Fibroblast of mammary gland (primary cell): ENCODE measurements at regions not wholly inside any gene's neighbourhood (a gene's known extent, or its start where the extent isn't known, plus 50 kb on each side); places are given as distances from the start of the nearest gene placed in this dataset.

ENCODE experiments used
- DNase-seq: peaks from one replicate; pipeline ENCODE4 v3.0.0-alpha.2; 2010; ENCODE audit warnings: low read depth
- H3K4me3 ChIP-seq: 2 replicates; pipeline ENCODE4 v1.5.1; 2011; ENCODE audit warnings: low read depth, mild to moderate bottlenecking, low read length, moderate library complexity; ENCODE audit not compliant: control insufficient read depth
- TF ChIP-seq, protein P1 (sequence below): conservative IDR thresholded peaks from 2 replicates; pipeline ENCODE4 v1.5.1; 2011; ENCODE audit warnings: low read depth, low read length, inconsistent platforms; ENCODE audit not compliant: control insufficient read depth, insufficient read depth

DNA sequence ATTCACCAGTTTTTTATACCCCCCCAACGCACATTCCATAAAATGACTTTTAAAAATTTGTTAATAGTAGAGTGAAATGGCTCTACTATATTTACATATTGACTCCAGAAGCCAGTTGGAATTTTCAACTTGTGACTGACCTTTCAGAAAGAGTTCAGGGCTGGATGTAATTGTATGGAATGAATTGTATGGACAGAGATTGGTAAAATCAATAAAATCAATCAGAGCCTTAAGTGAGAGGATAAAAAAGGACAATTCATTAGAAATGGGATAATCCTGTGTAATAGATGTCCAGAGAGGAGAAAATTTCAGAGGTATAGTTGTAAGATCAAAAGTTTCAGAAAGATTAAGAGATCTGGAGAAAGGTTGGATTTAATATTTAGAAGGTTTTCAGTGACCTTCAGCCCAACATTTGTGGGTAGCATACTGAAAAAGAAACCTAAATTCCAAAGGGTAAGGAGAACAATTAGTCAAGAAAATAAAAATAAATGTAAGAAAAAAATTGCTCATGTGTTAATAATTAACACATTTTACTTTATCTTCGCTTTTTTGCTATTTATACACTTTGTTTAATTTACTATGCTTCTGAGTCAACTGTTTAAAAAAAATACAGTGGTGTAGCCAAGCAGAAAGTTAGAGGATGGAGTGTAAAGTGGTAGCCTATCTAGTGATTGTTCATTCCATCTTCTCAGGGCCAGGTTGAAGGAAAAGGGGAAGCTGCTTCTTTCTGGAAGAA is 385.4 kb upstream of the TMEFF2 start:
- no peak for DNase-seq
- TF ChIP-seq, protein P1, sequence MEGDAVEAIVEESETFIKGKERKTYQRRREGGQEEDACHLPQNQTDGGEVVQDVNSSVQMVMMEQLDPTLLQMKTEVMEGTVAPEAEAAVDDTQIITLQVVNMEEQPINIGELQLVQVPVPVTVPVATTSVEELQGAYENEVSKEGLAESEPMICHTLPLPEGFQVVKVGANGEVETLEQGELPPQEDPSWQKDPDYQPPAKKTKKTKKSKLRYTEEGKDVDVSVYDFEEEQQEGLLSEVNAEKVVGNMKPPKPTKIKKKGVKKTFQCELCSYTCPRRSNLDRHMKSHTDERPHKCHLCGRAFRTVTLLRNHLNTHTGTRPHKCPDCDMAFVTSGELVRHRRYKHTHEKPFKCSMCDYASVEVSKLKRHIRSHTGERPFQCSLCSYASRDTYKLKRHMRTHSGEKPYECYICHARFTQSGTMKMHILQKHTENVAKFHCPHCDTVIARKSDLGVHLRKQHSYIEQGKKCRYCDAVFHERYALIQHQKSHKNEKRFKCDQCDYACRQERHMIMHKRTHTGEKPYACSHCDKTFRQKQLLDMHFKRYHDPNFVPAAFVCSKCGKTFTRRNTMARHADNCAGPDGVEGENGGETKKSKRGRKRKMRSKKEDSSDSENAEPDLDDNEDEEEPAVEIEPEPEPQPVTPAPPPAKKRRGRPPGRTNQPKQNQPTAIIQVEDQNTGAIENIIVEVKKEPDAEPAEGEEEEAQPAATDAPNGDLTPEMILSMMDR: no peak

GRCh38 chr2:192578780-192579179 is 384.0 kb upstream of the TMEFF2 start:
- TF ChIP-seq, protein P1: no peak
- no peak overlapping the region for H3K4me3 ChIP-seq
- no peak for DNase-seq

More for the DNA sequence above, 385.4 kb upstream of the TMEFF2 start:
- H3K4me3 ChIP-seq: no peak overlapping the region

GRCh38 chr2:192577706-192578105 is 383.0 kb upstream of the TMEFF2 start:
- TF ChIP-seq, protein P1: no peak
- no peak overlapping the region for H3K4me3 ChIP-seq
- DNase-seq: no peak

DNA sequence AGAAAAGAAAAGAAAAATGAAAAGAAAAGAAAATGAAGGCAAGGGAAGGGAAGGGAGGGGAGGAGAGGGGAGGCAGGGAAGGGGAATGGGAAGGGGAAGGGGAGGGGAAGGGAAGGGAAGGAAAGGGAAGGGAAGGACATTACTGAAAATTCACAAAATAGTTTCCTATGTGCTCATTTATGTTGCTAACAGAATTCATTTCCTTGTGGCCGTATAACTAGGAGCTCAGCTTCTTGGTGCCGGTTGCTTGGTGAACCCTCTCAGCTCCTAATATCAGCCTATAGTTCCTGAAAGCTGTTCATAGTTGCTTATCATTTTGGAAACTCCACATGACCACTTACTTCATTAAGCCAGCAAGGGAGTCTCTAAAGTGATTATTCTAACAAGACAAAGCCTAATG is 379.8 kb upstream of the TMEFF2 start:
- no peak overlapping the region for H3K4me3 ChIP-seq
- DNase-seq: no peak
- TF ChIP-seq, protein P1: no peak

DNA sequence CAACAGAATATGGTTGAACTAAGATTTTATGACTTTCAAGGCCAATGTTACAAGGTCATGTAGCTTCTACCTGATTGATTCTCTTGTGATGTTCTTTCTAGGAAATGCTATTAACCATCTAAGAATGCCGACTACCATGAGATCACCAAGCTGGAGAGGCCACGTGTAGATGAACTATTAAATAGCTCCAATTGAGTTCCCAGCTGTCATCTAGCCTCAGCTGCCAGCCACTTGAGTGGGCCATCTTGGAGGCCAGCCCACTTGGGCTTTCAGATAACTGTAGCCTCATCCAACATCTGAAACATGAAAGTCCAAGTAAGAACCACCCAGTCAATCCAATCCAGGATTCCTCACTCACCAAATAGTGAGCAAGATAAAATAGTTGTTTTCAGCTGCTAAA is 376.9 kb upstream of the TMEFF2 start:
- TF ChIP-seq, protein P1: no peak
- no peak overlapping the region for H3K4me3 ChIP-seq
- no peak for DNase-seq

GRCh38 chr2:192570788-192571187 is 376.1 kb upstream of the TMEFF2 start:
- no peak overlapping the region for H3K4me3 ChIP-seq
- TF ChIP-seq, protein P1: no peak
- DNase-seq: no peak
